Mesenchymal stem cell (in vitro differentiated cells and primary cell): ENCODE measurements at regions not wholly inside any gene's neighbourhood (a gene's known extent, or its start where the extent isn't known, plus 50 kb on each side); places are given as distances from the start of the nearest gene placed in this dataset.
"Not testable (repeated sequence)": the region's sequence is repeated elsewhere in the genome, so short reads cannot be mapped to it uniquely, and the experiment has no call there.

Experiments
- DNase-seq: peaks from one replicate; pipeline ENCODE4 v3.0.0-alpha.2; 2013
- H2AFZ ChIP-seq: one replicate; pipeline ENCODE4 v1.6.1; 2013; ENCODE audit warnings: low read depth, mild to moderate bottlenecking, control low read depth, inconsistent platforms, low read length, moderate library complexity
- H2AK5ac ChIP-seq: 2 replicates; pipeline ENCODE4 v1.6.1; 2013; ENCODE audit warnings: low read length, moderate library complexity, mild to moderate bottlenecking, inconsistent platforms; ENCODE audit not compliant: severe bottlenecking
- H2BK120ac ChIP-seq: one replicate; pipeline ENCODE4 v1.6.1; 2013; ENCODE audit warnings: low read depth, mild to moderate bottlenecking, inconsistent platforms, low read length, moderate library complexity
- H2BK12ac ChIP-seq, 2 experiments: one replicate each; pipeline ENCODE4 v1.6.1; 2013; ENCODE audit warnings: inconsistent platforms in 2 of 2, low read length in 2 of 2, mild to moderate bottlenecking in 2 of 2, moderate library complexity in 2 of 2, control low read depth in 1 of 2
- H2BK15ac ChIP-seq: one replicate; pipeline ENCODE4 v1.6.1; 2013; ENCODE audit warnings: mild to moderate bottlenecking, low read depth, inconsistent platforms; ENCODE audit not compliant: poor library complexity, severe bottlenecking
- H2BK5ac ChIP-seq: 2 replicates; pipeline ENCODE4 v1.6.1; 2013; ENCODE audit warnings: low read depth, mild to moderate bottlenecking, low read length, control low read depth, inconsistent platforms; ENCODE audit not compliant: poor library complexity, severe bottlenecking
- H3K14ac ChIP-seq, 2 experiments: one replicate each; pipeline ENCODE4 v1.6.1; 2013; ENCODE audit warnings: inconsistent platforms in 2 of 2, low read length in 2 of 2, control low read depth in 1 of 2, mild to moderate bottlenecking in 1 of 2, moderate library complexity in 1 of 2
- H3K18ac ChIP-seq, 2 experiments: one replicate each; pipeline ENCODE4 v1.6.1; 2013; ENCODE audit warnings: inconsistent platforms in 2 of 2, low read length in 2 of 2, control low read depth in 1 of 2, low read depth in 1 of 2, mild to moderate bottlenecking in 1 of 2
- H3K23ac ChIP-seq, 2 experiments: one replicate each; pipeline ENCODE4 v1.6.1; 2013; ENCODE audit warnings: inconsistent platforms in 2 of 2, low read length in 2 of 2, mild to moderate bottlenecking in 2 of 2, moderate library complexity in 2 of 2, control low read depth in 1 of 2
- H3K27ac ChIP-seq: 2 replicates; pipeline ENCODE4 v1.5.1; 2013; ENCODE audit warnings: mild to moderate bottlenecking, moderate library complexity, low read length, control low read depth, inconsistent platforms; ENCODE audit not compliant: poor library complexity, severe bottlenecking
- H3K27me3 ChIP-seq, 2 experiments: 2 replicates each; pipeline versions ENCODE4 v1.6.1 to v1.7.0; 2013; ENCODE audit warnings: low read length in 2 of 2, mild to moderate bottlenecking in 2 of 2, moderate library complexity in 2 of 2, control low read depth in 1 of 2, inconsistent platforms in 1 of 2; ENCODE audit not compliant: control insufficient read depth in 1 of 2, insufficient read depth in 1 of 2
- H3K36me3 ChIP-seq, 2 experiments: 2 replicates each; pipeline versions ENCODE4 v1.6.1 to v1.7.0; 2013; ENCODE audit warnings: low read length in 2 of 2, control low read depth in 1 of 2, inconsistent platforms in 1 of 2, low read depth in 1 of 2, mild to moderate bottlenecking in 1 of 2; ENCODE audit not compliant: insufficient read depth in 2 of 2, control insufficient read depth in 1 of 2
- H3K4ac ChIP-seq, 2 experiments: one replicate each; pipeline ENCODE4 v1.6.1; 2013; ENCODE audit warnings: inconsistent platforms in 2 of 2, low read length in 2 of 2, mild to moderate bottlenecking in 2 of 2, moderate library complexity in 2 of 2, control low read depth in 1 of 2, low read depth in 1 of 2
- H3K4me1 ChIP-seq: 2 replicates; pipeline ENCODE4 v1.6.1; 2013; ENCODE audit warnings: low read depth, low read length, control low read depth; ENCODE audit not compliant: control insufficient read depth, insufficient read depth
- H3K4me2 ChIP-seq: 2 replicates; pipeline ENCODE4 v1.6.1; 2013; ENCODE audit warnings: low read length, mild to moderate bottlenecking, inconsistent platforms; ENCODE audit not compliant: poor library complexity, severe bottlenecking
- H3K4me3 ChIP-seq, 2 experiments: 2 replicates each; pipeline versions ENCODE4 v1.5.1 to v1.7.0; 2013; ENCODE audit warnings: low read length in 2 of 2, mild to moderate bottlenecking in 2 of 2, control low read depth in 1 of 2, low read depth in 1 of 2; ENCODE audit not compliant: insufficient read depth in 1 of 2
- H3K79me1 ChIP-seq: replicated peaks from 2 replicates; pipeline ENCODE4 v1.6.1; 2013; ENCODE audit warnings: mild to moderate bottlenecking, control low read depth, low read length, inconsistent platforms; ENCODE audit not compliant: poor library complexity, severe bottlenecking
- H3K9ac ChIP-seq: 2 replicates; pipeline ENCODE4 v1.7.0; 2013; ENCODE audit warnings: mild to moderate bottlenecking, low read length, moderate library complexity
- H3K9me3 ChIP-seq: 2 replicates; pipeline ENCODE4 v1.7.0; 2013; ENCODE audit warnings: mild to moderate bottlenecking, low read length; ENCODE audit not compliant: control insufficient read depth
- H4K8ac ChIP-seq: one replicate; pipeline ENCODE4 v1.6.1; 2013; ENCODE audit warnings: inconsistent platforms, mild to moderate bottlenecking, low read length, moderate library complexity
- H4K91ac ChIP-seq: one replicate; pipeline ENCODE4 v1.6.1; 2013; ENCODE audit warnings: mild to moderate bottlenecking, low read length, inconsistent platforms
- WGBS: methylation state at CpG from one replicate; pipeline ENCODE4 v1.1.7; 2013; ENCODE audit warnings: mixed read lengths; 5-methylcytosine and 5-hydroxymethylcytosine counted together

- Histone ChIP-seq H3K18ac (no peak overlapping the region), H3K36me3 (no peaks in the 10 kb centered on the region), H3K4me1 (peaks cover 2% of the 10 kb centered on the region), H2BK5ac (no peak overlapping the region), H3K14ac (no peak overlapping the region), H3K4ac (no peak overlapping the region), H3K9ac (no peak overlapping the region), H2BK12ac (no peak overlapping the region), H3K4me3 (no peak overlapping the region), H2AK5ac (no peak overlapping the region), H4K91ac (no peak overlapping the region), H3K27me3 (peaks cover 0 to 24% of the 10 kb centered on the region in 2 experiments), H2BK120ac (no peak overlapping the region), H3K4me2 (no peak overlapping the region), H2AFZ (no peak overlapping the region), H3K27ac (no peak overlapping the region), H3K9me3 (peaks cover 5% of the 10 kb centered on the region), H3K23ac (no peak overlapping the region), H4K8ac (no peak overlapping the region), H3K79me1 (no peaks in the 10 kb centered on the region), H2BK15ac (no peak overlapping the region)
- 74% methylated on average over 6 of the region's 6 CpGs for WGBS
- DNase-seq, result no peak
These were observed 272.6 kb downstream of the CCSER2 start for GRCh38 chr10:84600947-84601346.

- not testable (repeated sequence) for H2BK12ac ChIP-seq, H4K91ac ChIP-seq, DNase-seq, H3K27ac ChIP-seq, H2BK15ac ChIP-seq, H4K8ac ChIP-seq, H3K4me3 ChIP-seq, H2BK120ac ChIP-seq, H3K4me2 ChIP-seq, H3K79me1 ChIP-seq, H3K14ac ChIP-seq, H3K4me1 ChIP-seq, H2BK5ac ChIP-seq, H3K23ac ChIP-seq, H3K9me3 ChIP-seq, H2AFZ ChIP-seq, H3K9ac ChIP-seq, H3K36me3 ChIP-seq, H3K18ac ChIP-seq, H2AK5ac ChIP-seq, H3K4ac ChIP-seq
- WGBS, result 12% methylated on average over 14 of the region's 14 CpGs
- H3K27me3 ChIP-seq, result peaks cover 0 to 33% of the 10 kb centered on the region in 2 experiments
These were observed 274.2 kb downstream of the CCSER2 start for GRCh38 chr10:84602543-84602942.

DNA sequence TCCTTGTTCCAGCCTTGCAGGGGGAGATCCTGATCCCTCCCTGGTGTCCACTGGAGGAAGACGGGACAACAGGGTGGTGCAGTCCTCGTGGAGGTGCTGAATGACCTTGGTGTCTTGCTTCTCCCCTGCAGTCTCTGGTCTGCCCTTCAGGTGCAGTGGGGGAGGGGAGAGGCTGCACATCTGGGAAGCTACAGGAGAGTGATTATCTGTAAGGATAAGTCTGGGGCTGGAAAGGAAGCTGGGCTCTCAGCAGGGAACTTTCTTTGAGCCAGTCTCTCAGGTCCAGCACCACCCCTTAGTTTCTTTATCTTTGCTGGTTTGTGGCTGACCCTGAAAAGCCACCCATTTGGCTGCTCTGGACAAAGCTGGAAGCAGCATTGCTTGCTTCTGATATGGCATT is 275.6 kb downstream of the CCSER2 start:
- H3K9ac ChIP-seq, result no peak overlapping the region
- no peak overlapping the region for H3K27ac ChIP-seq
- no peak overlapping the region for H3K4me2 ChIP-seq
- DNase-seq, result no peak
- no peak overlapping the region for H4K91ac ChIP-seq
- no peak overlapping the region for H2BK5ac ChIP-seq
- no peak overlapping the region for H2AK5ac ChIP-seq
- no peak overlapping the region for H3K18ac ChIP-seq
- no peak overlapping the region for H3K4me3 ChIP-seq
- H2BK120ac ChIP-seq, result no peak overlapping the region
- no peak overlapping the region for H2BK12ac ChIP-seq
- H3K4ac ChIP-seq, result no peak overlapping the region
- no peak overlapping the region for H3K23ac ChIP-seq
- WGBS, result 20% methylated on average over 2 of the region's 2 CpGs
- H2AFZ ChIP-seq, result no peak overlapping the region
- no peaks in the 10 kb centered on the region for H3K79me1 ChIP-seq
- H2BK15ac ChIP-seq, result no peak overlapping the region
- no peaks in the 10 kb centered on the region for H3K9me3 ChIP-seq
- H3K27me3 ChIP-seq, result peaks cover 0 to 35% of the 10 kb centered on the region in 2 experiments
- H3K14ac ChIP-seq, result no peak overlapping the region
- H3K36me3 ChIP-seq, result no peaks in the 10 kb centered on the region
- H4K8ac ChIP-seq, result no peak overlapping the region
- H3K4me1 ChIP-seq, result peaks cover 2% of the 10 kb centered on the region

- H3K9ac ChIP-seq, result no peak overlapping the region
- H3K79me1 ChIP-seq, result no peaks in the 10 kb centered on the region
- no peak overlapping the region for H3K4ac ChIP-seq
- peaks cover 2% of the 10 kb centered on the region for H3K4me1 ChIP-seq
- peaks cover 7 to 35% of the 10 kb centered on the region in 2 experiments for H3K27me3 ChIP-seq
- no peak overlapping the region for H2AFZ ChIP-seq
- H3K36me3 ChIP-seq, result no peaks in the 10 kb centered on the region
- no peak overlapping the region for H2BK12ac ChIP-seq
- no peak overlapping the region for H2BK120ac ChIP-seq
- no peak overlapping the region for H3K27ac ChIP-seq
- no peak overlapping the region for H3K14ac ChIP-seq
- H3K4me3 ChIP-seq, result no peak overlapping the region
- no peak overlapping the region for H3K23ac ChIP-seq
- WGBS, result 73% methylated on average over 6 of the region's 6 CpGs
- no peak overlapping the region for H2BK5ac ChIP-seq
- no peak overlapping the region for H4K91ac ChIP-seq
- H3K4me2 ChIP-seq, result no peak overlapping the region
- H3K9me3 ChIP-seq, result no peaks in the 10 kb centered on the region
- H2BK15ac ChIP-seq, result no peak overlapping the region
- no peak overlapping the region for H4K8ac ChIP-seq
- H2AK5ac ChIP-seq, result no peak overlapping the region
- H3K18ac ChIP-seq, result no peak overlapping the region
- no peak for DNase-seq
These were observed 277.4 kb downstream of the CCSER2 start for GRCh38 chr10:84605802-84606201.
